HL-60 (cell line): ENCODE measurements at regions not wholly inside any gene's neighbourhood (a gene's known extent, or its start where the extent isn't known, plus 50 kb on each side); places are given as distances from the start of the nearest gene placed in this dataset.

Experiments used
- CTCF ChIP-seq: IDR thresholded peaks from one replicate; pipeline ENCODE4 v1.5.1; 2011; ENCODE audit warnings: low read length, control low read depth, inconsistent platforms; ENCODE audit not compliant: insufficient read depth
- TF ChIP-seq, protein P1 (sequence below): IDR thresholded peaks from 2 replicates; pipeline ENCODE4 v1.6.1; 2012; ENCODE audit warnings: low read depth; ENCODE audit not compliant: insufficient replicate concordance

GRCh38 chr2:156005531-156005930, 327.0 kb downstream of the NR4A2 start:
- TF ChIP-seq CTCF = no peak
- TF ChIP-seq, protein P1, sequence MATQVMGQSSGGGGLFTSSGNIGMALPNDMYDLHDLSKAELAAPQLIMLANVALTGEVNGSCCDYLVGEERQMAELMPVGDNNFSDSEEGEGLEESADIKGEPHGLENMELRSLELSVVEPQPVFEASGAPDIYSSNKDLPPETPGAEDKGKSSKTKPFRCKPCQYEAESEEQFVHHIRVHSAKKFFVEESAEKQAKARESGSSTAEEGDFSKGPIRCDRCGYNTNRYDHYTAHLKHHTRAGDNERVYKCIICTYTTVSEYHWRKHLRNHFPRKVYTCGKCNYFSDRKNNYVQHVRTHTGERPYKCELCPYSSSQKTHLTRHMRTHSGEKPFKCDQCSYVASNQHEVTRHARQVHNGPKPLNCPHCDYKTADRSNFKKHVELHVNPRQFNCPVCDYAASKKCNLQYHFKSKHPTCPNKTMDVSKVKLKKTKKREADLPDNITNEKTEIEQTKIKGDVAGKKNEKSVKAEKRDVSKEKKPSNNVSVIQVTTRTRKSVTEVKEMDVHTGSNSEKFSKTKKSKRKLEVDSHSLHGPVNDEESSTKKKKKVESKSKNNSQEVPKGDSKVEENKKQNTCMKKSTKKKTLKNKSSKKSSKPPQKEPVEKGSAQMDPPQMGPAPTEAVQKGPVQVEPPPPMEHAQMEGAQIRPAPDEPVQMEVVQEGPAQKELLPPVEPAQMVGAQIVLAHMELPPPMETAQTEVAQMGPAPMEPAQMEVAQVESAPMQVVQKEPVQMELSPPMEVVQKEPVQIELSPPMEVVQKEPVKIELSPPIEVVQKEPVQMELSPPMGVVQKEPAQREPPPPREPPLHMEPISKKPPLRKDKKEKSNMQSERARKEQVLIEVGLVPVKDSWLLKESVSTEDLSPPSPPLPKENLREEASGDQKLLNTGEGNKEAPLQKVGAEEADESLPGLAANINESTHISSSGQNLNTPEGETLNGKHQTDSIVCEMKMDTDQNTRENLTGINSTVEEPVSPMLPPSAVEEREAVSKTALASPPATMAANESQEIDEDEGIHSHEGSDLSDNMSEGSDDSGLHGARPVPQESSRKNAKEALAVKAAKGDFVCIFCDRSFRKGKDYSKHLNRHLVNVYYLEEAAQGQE = no peak
